Breast epithelium (tissue), 4 donors: ENCODE measurements at regions not wholly inside any gene's neighbourhood (a gene's known extent, or its start where the extent isn't known, plus 50 kb on each side); places are given as distances from the start of the nearest gene placed in this dataset.

Source experiments
- DNase-seq, 2 donors: peaks; one replicate each; pipeline ENCODE4 v3.0.0-alpha.2; 2019; ENCODE audit warnings: low spot score in 2 of 2
- H3K27ac ChIP-seq, 2 donors: fragments of 200-600 bp; sonication (generic) in 1 of 2; one replicate each; pipeline ENCODE4 v1.5.1; 2016 to 2019; ENCODE audit warnings: mild to moderate bottlenecking in 1 of 2
- H3K27me3 ChIP-seq, 2 donors: fragments of 200-600 bp; sonication (generic) in 1 of 2; one replicate each; pipeline versions ENCODE4 v1.5.1 to v1.6.0; 2017 to 2019; ENCODE audit warnings: control low read depth in 1 of 2, mild to moderate bottlenecking in 1 of 2
- H3K36me3 ChIP-seq: fragments of 200-600 bp; one replicate; pipeline ENCODE4 v1.5.1; 2019
- H3K4me1 ChIP-seq, 2 donors: fragments of 200-600 bp; sonication (generic); one replicate each; pipeline ENCODE4 v1.5.1; 2016 to 2019; ENCODE audit warnings: control low read depth in 1 of 2
- H3K4me3 ChIP-seq, 3 donors: fragments of 200-600 bp; sonication (generic); 1 replicate in 2 of 3; 2 replicates in 1 of 3; pipeline ENCODE4 v1.5.1; 2016 to 2019; ENCODE audit warnings: mild to moderate bottlenecking in 3 of 3, moderate library complexity in 2 of 3
- H3K9me3 ChIP-seq, 2 donors: fragments of 200-600 bp; sonication (generic) in 1 of 2; one replicate each; pipeline ENCODE4 v1.5.1; 2016 to 2019; ENCODE audit warnings: control low read depth in 1 of 2
- POLR2A ChIP-seq: fragments of 450-650 bp; IDR thresholded peaks from one replicate; pipeline ENCODE4 v1.6.1; 2016; ENCODE audit warnings: antibody characterized with exemption, mild to moderate bottlenecking, moderate library complexity
- POLR2AphosphoS5 ChIP-seq, 3 donors: sonication (generic); formaldehyde crosslinking; IDR thresholded peaks; one replicate each; pipeline ENCODE4 v1.6.1; 2017; ENCODE audit warnings: antibody characterized with exemption in 3 of 3
- intact Hi-C: fragments of 100-400 bp; cut with DNase I; formaldehyde crosslinking; loops from one replicate; pipeline ENCODE4 v1.15.1; 2023; ENCODE audit warnings: low total_unique reads
- TF ChIP-seq, protein P1 (sequence below), 3 donors: fragments of 450-650 bp; IDR thresholded peaks; one replicate each; pipeline ENCODE4 v1.5.1; 2016 to 2017; ENCODE audit warnings: antibody characterized with exemption in 3 of 3, mild to moderate bottlenecking in 3 of 3, moderate library complexity in 3 of 3

DNA sequence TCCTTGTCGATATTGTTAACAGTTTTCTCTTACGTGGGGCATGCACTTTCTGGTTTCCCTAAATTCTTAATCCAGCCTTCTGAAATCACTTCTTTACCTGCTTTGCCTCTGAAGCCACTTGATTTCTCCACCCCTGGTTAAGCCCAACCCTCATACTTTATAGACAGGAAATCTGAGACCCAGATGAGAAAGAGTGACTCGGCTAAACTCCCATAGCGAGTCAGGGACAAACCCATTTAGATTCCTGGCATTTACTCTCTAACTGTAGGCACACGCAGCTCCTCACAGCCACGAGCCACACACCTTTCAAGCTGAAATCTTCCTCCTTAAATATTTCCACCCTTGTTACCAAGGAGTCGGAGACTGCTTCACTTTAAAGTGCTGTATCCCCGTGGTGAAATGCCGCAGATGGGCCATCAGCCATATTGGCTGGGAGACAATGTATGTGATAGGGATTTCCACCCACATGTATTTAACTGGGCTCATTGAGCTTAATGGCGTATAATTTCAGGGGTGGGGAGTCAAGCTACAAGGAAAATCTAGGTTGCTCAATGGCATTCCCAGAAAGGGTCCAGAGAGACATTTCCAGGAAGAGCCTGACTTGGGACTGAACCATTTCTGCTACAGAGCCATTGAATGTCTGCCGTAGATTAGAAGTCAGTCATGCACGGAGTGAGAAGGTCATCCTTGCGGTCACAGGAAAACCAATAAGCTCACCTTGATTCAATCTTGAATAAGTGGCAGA, 49.9 kb upstream of the GRK3 start:
- H3K27me3 ChIP-seq = no peaks in the 10 kb centered on the region
- intact Hi-C loops = no loop called here
- no peaks in the 10 kb centered on the region for H3K9me3 ChIP-seq
- H3K4me1 ChIP-seq = no peaks in the 10 kb centered on the region
- no peak for DNase-seq
- H3K36me3 ChIP-seq = no peaks in the 10 kb centered on the region
- H3K27ac ChIP-seq = no peak overlapping the region
- TF ChIP-seq, protein P1, sequence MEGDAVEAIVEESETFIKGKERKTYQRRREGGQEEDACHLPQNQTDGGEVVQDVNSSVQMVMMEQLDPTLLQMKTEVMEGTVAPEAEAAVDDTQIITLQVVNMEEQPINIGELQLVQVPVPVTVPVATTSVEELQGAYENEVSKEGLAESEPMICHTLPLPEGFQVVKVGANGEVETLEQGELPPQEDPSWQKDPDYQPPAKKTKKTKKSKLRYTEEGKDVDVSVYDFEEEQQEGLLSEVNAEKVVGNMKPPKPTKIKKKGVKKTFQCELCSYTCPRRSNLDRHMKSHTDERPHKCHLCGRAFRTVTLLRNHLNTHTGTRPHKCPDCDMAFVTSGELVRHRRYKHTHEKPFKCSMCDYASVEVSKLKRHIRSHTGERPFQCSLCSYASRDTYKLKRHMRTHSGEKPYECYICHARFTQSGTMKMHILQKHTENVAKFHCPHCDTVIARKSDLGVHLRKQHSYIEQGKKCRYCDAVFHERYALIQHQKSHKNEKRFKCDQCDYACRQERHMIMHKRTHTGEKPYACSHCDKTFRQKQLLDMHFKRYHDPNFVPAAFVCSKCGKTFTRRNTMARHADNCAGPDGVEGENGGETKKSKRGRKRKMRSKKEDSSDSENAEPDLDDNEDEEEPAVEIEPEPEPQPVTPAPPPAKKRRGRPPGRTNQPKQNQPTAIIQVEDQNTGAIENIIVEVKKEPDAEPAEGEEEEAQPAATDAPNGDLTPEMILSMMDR (IDR thresholded peaks at IDR 0.05) = no peak
- no peak for TF ChIP-seq POLR2AphosphoS5 (IDR thresholded peaks at IDR 0.05)
- TF ChIP-seq POLR2A = no peak
- H3K4me3 ChIP-seq = no peak overlapping the region
